SKM-1 (cell line): ENCODE measurements at regions not wholly inside any gene's neighbourhood (a gene's known extent, or its start where the extent isn't known, plus 50 kb on each side); places are given as distances from the start of the nearest gene placed in this dataset.
"Not testable (repeated sequence)": the region's sequence is repeated elsewhere in the genome, so short reads cannot be mapped to it uniquely, and the experiment has no call there.

Experiments used
- DNase-seq: peaks from one replicate; lab custom pipeline; 2025; ENCODE audit not compliant: unreplicated experiment; lab: John Stamatoyannopoulos, UW

- DNase-seq, result no peak
Observed at GRCh38 chr3:101913168-101913567, 63.9 kb downstream of the NFKBIZ start.

- DNase-seq, result not testable (repeated sequence)
Observed at GRCh38 chr3:101917761-101918160, 68.4 kb downstream of the NFKBIZ start.

GRCh38 chr3:101922151-101922725 lies 72.9 kb downstream of the NFKBIZ start:
- DNase-seq, result not testable (repeated sequence)

GRCh38 chr3:101924621-101925020 lies 75.3 kb downstream of the NFKBIZ start:
- DNase-seq, result not testable (repeated sequence)

- DNase-seq, result not testable (repeated sequence)
Observed at GRCh38 chr3:101925124-101925523, 75.8 kb downstream of the NFKBIZ start.

GRCh38 chr3:101925564-101925963 lies 76.2 kb downstream of the NFKBIZ start:
- DNase-seq, result no peak

- no peak for DNase-seq
Observed at GRCh38 chr3:101926594-101927105, 77.3 kb downstream of the NFKBIZ start.

GRCh38 chr3:101928890-101929289 lies 79.6 kb downstream of the NFKBIZ start:
- no peak for DNase-seq

- no peak for DNase-seq
Observed at GRCh38 chr3:101931081-101931480, 81.8 kb downstream of the NFKBIZ start.

- no peak for DNase-seq
Observed at GRCh38 chr3:101932326-101933068, 83.2 kb downstream of the NFKBIZ start.

GRCh38 chr3:101936419-101937356 lies 87.4 kb downstream of the NFKBIZ start:
- DNase-seq, result peak; percentile 57

GRCh38 chr3:101938262-101938847 lies 89.0 kb downstream of the NFKBIZ start:
- DNase-seq, result peak; percentile 26

GRCh38 chr3:101939361-101940049 lies 90.2 kb downstream of the NFKBIZ start:
- DNase-seq, result no peak

GRCh38 chr3:101940521-101941317 lies 91.4 kb downstream of the NFKBIZ start:
- peak; percentile 49 for DNase-seq

- no peak for DNase-seq
Observed at GRCh38 chr3:101941318-101942040, 92.2 kb downstream of the NFKBIZ start.

GRCh38 chr3:101942356-101942755 lies 93.0 kb downstream of the NFKBIZ start:
- DNase-seq, result peak; percentile 25

- no peak for DNase-seq
Observed at GRCh38 chr3:101943029-101943428, 93.7 kb downstream of the NFKBIZ start.

GRCh38 chr3:101944308-101944707 lies 95.0 kb downstream of the NFKBIZ start:
- DNase-seq, result no peak

- DNase-seq, result no peak
Observed at GRCh38 chr3:101945980-101946379, 96.7 kb downstream of the NFKBIZ start.
